CD4-positive, CD25-positive, alpha-beta regulatory T cell (primary cell): ENCODE measurements at regions not wholly inside any gene's neighbourhood (a gene's known extent, or its start where the extent isn't known, plus 50 kb on each side); places are given as distances from the start of the nearest gene placed in this dataset.

ENCODE experiments used
- ATAC-seq, 2 donors: fragments of 150-1000 bp; cut with Tn5 transposase; one replicate each; pipeline ENCODE4 v1.10.0; 2021; ENCODE audit warnings: low read depth in 2 of 2, moderate number of reproducible peaks in 2 of 2, moderate library complexity in 1 of 2
- DNase-seq, 3 donors: peaks; one replicate each; pipeline versions ENCODE4 v3.0.0 to v3.0.0-alpha.2; 2012 to 2022; ENCODE audit warnings: mixed read lengths in 1 of 3
- H3K27ac ChIP-seq: one replicate; pipeline ENCODE4 v1.7.0; 2013; ENCODE audit warnings: mild to moderate bottlenecking, low read length; ENCODE audit not compliant: insufficient read depth, poor library complexity, severe bottlenecking
- H3K27me3 ChIP-seq: one replicate; pipeline ENCODE4 v1.7.0; 2013; ENCODE audit warnings: low read length; ENCODE audit not compliant: control insufficient read depth, insufficient read depth
- H3K36me3 ChIP-seq: one replicate; pipeline ENCODE4 v1.7.0; 2013; ENCODE audit warnings: mild to moderate bottlenecking, low read length, moderate library complexity; ENCODE audit not compliant: control insufficient read depth, insufficient read depth
- H3K4me1 ChIP-seq: 2 replicates; pipeline ENCODE4 v1.7.0; 2013; ENCODE audit warnings: mild to moderate bottlenecking, low read length; ENCODE audit not compliant: insufficient read depth, control insufficient read depth, poor library complexity, severe bottlenecking
- H3K4me3 ChIP-seq: one replicate; pipeline ENCODE4 v1.7.0; 2013; ENCODE audit warnings: low read depth, mild to moderate bottlenecking, low read length, moderate library complexity
- H3K9me3 ChIP-seq, 2 experiments: 1 replicate in 1 of 2; 2 replicates in 1 of 2; pipeline ENCODE4 v1.7.0; 2013; ENCODE audit warnings: low read length in 2 of 2, mild to moderate bottlenecking in 1 of 2, moderate library complexity in 1 of 2; ENCODE audit not compliant: control insufficient read depth in 2 of 2
- H3K27ac Mint-ChIP-seq, 3 donors: one replicate each; pipeline ENCODE4 v1.8.0; 2020 to 2022; ENCODE audit warnings: mild to moderate bottlenecking in 3 of 3, mixed read lengths in 3 of 3, moderate library complexity in 2 of 3
- H3K27me3 Mint-ChIP-seq: one replicate; pipeline ENCODE4 v1.8.0; 2022; ENCODE audit warnings: mild to moderate bottlenecking, mixed read lengths
- H3K36me3 Mint-ChIP-seq: one replicate; pipeline ENCODE4 v1.8.0; 2020; ENCODE audit warnings: mixed read lengths
- H3K4me1 Mint-ChIP-seq, 4 donors: one replicate each; pipeline ENCODE4 v1.8.0; 2020 to 2022; ENCODE audit warnings: mixed read lengths in 4 of 4, mild to moderate bottlenecking in 1 of 4
- H3K4me3 Mint-ChIP-seq, 4 donors: one replicate each; pipeline ENCODE4 v1.8.0; 2020 to 2022; ENCODE audit warnings: mild to moderate bottlenecking in 4 of 4, mixed read lengths in 4 of 4, moderate library complexity in 3 of 4
- H3K9me3 Mint-ChIP-seq, 7 donors: one replicate each; pipeline ENCODE4 v1.8.0; 2020 to 2022; ENCODE audit warnings: mixed read lengths in 7 of 7, mild to moderate bottlenecking in 3 of 7, moderate library complexity in 2 of 7

GRCh38 chr2:2889141-2889540 is 488.5 kb downstream of the EIPR1 start:
- H3K9me3 Mint-ChIP-seq, result peaks cover 0 to 3% (median 0%) of the 10 kb centered on the region in 7 donors
- ATAC-seq (no peak), DNase-seq (no peak)
- Histone ChIP-seq H3K36me3 (no peaks in the 10 kb centered on the region), H3K27me3 (no peaks in the 10 kb centered on the region), H3K4me3 (no peak overlapping the region), H3K9me3 (no peaks in the 10 kb centered on the region), H3K27ac (no peak overlapping the region), H3K4me1 (no peaks in the 10 kb centered on the region)
- H3K4me3 Mint-ChIP-seq, result no peak overlapping the region
- no peaks in the 10 kb centered on the region for H3K36me3 Mint-ChIP-seq
- no peaks in the 10 kb centered on the region for H3K27me3 Mint-ChIP-seq
- no peaks in the 10 kb centered on the region for H3K4me1 Mint-ChIP-seq
- no peak overlapping the region for H3K27ac Mint-ChIP-seq

- no peaks in the 10 kb centered on the region for H3K9me3 ChIP-seq
- no peak for DNase-seq
- Mint-ChIP-seq H3K4me3 (no peak overlapping the region), H3K36me3 (no peaks in the 10 kb centered on the region), H3K27me3 (no peaks in the 10 kb centered on the region), H3K4me1 (no peaks in the 10 kb centered on the region), H3K9me3 (peaks cover 0 to 5% (median 2%) of the 10 kb centered on the region in 7 donors), H3K27ac (no peak overlapping the region)
- no peak for ATAC-seq
- no peak overlapping the region for H3K4me3 ChIP-seq
- H3K27me3 ChIP-seq, result no peaks in the 10 kb centered on the region
- H3K4me1 ChIP-seq, result no peaks in the 10 kb centered on the region
- H3K36me3 ChIP-seq, result no peaks in the 10 kb centered on the region
- no peak overlapping the region for H3K27ac ChIP-seq
Observed at GRCh38 chr2:2887772-2888387, 489.7 kb downstream of the EIPR1 start.

- Histone ChIP-seq H3K4me1 (no peaks in the 10 kb centered on the region), H3K27me3 (no peaks in the 10 kb centered on the region), H3K27ac (no peak overlapping the region), H3K9me3 (no peaks in the 10 kb centered on the region), H3K36me3 (no peaks in the 10 kb centered on the region), H3K4me3 (no peak overlapping the region)
- H3K4me3 Mint-ChIP-seq, result no peak overlapping the region
- no peak for ATAC-seq
- H3K4me1 Mint-ChIP-seq, result no peaks in the 10 kb centered on the region
- H3K36me3 Mint-ChIP-seq, result no peaks in the 10 kb centered on the region
- H3K27ac Mint-ChIP-seq, result no peak overlapping the region
- H3K27me3 Mint-ChIP-seq, result no peaks in the 10 kb centered on the region
- H3K9me3 Mint-ChIP-seq, result peaks cover 0 to 7% (median 1%) of the 10 kb centered on the region in 7 donors
- no peak for DNase-seq
Observed at GRCh38 chr2:2886922-2887321, 490.7 kb downstream of the EIPR1 start.

- no peak overlapping the region for H3K27ac ChIP-seq
- H3K4me1 ChIP-seq, result no peaks in the 10 kb centered on the region
- H3K36me3 Mint-ChIP-seq, result no peaks in the 10 kb centered on the region
- H3K9me3 Mint-ChIP-seq, result peaks cover 0 to 7% (median 0%) of the 10 kb centered on the region in 7 donors
- no peaks in the 10 kb centered on the region for H3K27me3 Mint-ChIP-seq
- no peaks in the 10 kb centered on the region for H3K36me3 ChIP-seq
- no peak overlapping the region for H3K4me3 Mint-ChIP-seq
- no peak for DNase-seq
- H3K27me3 ChIP-seq, result no peaks in the 10 kb centered on the region
- no peaks in the 10 kb centered on the region for H3K9me3 ChIP-seq
- ATAC-seq, result no peak
- H3K4me3 ChIP-seq, result no peak overlapping the region
- H3K4me1 Mint-ChIP-seq, result no peaks in the 10 kb centered on the region
- no peak overlapping the region for H3K27ac Mint-ChIP-seq
Observed at GRCh38 chr2:2881499-2881898, 496.1 kb downstream of the EIPR1 start.

GRCh38 chr2:2880938-2881337 is 496.7 kb downstream of the EIPR1 start:
- H3K27me3 Mint-ChIP-seq, result no peaks in the 10 kb centered on the region
- H3K9me3 ChIP-seq, result no peaks in the 10 kb centered on the region
- H3K4me1 ChIP-seq, result no peaks in the 10 kb centered on the region
- no peaks in the 10 kb centered on the region for H3K36me3 ChIP-seq
- ATAC-seq, result no peak
- no peak overlapping the region for H3K27ac ChIP-seq
- H3K27ac Mint-ChIP-seq, result no peak overlapping the region
- H3K4me3 Mint-ChIP-seq, result no peak overlapping the region
- no peak overlapping the region for H3K4me3 ChIP-seq
- peaks cover 0 to 7% (median 0%) of the 10 kb centered on the region in 7 donors for H3K9me3 Mint-ChIP-seq
- DNase-seq, result no peak
- H3K36me3 Mint-ChIP-seq, result no peaks in the 10 kb centered on the region
- H3K27me3 ChIP-seq, result no peaks in the 10 kb centered on the region
- no peaks in the 10 kb centered on the region for H3K4me1 Mint-ChIP-seq

- H3K4me1 Mint-ChIP-seq, result no peaks in the 10 kb centered on the region
- H3K27me3 ChIP-seq, result no peaks in the 10 kb centered on the region
- H3K9me3 ChIP-seq, result no peaks in the 10 kb centered on the region
- no peak overlapping the region for H3K4me3 Mint-ChIP-seq
- ATAC-seq, result no peak
- peaks cover 0 to 7% (median 0%) of the 10 kb centered on the region in 7 donors for H3K9me3 Mint-ChIP-seq
- no peaks in the 10 kb centered on the region for H3K36me3 Mint-ChIP-seq
- H3K4me3 ChIP-seq, result no peak overlapping the region
- no peak overlapping the region for H3K27ac Mint-ChIP-seq
- no peak for DNase-seq
- H3K27me3 Mint-ChIP-seq, result no peaks in the 10 kb centered on the region
- H3K36me3 ChIP-seq, result no peaks in the 10 kb centered on the region
- no peaks in the 10 kb centered on the region for H3K4me1 ChIP-seq
- H3K27ac ChIP-seq, result no peak overlapping the region
Observed at GRCh38 chr2:2879781-2880180, 497.8 kb downstream of the EIPR1 start.

- Mint-ChIP-seq H3K36me3 (no peaks in the 10 kb centered on the region), H3K4me3 (no peak overlapping the region), H3K27ac (no peak overlapping the region), H3K4me1 (no peaks in the 10 kb centered on the region), H3K27me3 (no peaks in the 10 kb centered on the region), H3K9me3 (peaks cover 0 to 7% (median 0%) of the 10 kb centered on the region in 7 donors)
- no peak for DNase-seq
- H3K36me3 ChIP-seq, result no peaks in the 10 kb centered on the region
- H3K9me3 ChIP-seq, result no peaks in the 10 kb centered on the region
- ATAC-seq, result no peak
- H3K27ac ChIP-seq, result no peak overlapping the region
- H3K27me3 ChIP-seq, result no peaks in the 10 kb centered on the region
- H3K4me3 ChIP-seq, result no peak overlapping the region
- H3K4me1 ChIP-seq, result no peaks in the 10 kb centered on the region
Observed at GRCh38 chr2:2879071-2879470, 498.5 kb downstream of the EIPR1 start.

GRCh38 chr2:2877427-2877826 is 500.2 kb downstream of the EIPR1 start:
- Histone ChIP-seq H3K4me3 (no peak overlapping the region), H3K27ac (no peak overlapping the region), H3K36me3 (no peaks in the 10 kb centered on the region), H3K27me3 (no peaks in the 10 kb centered on the region), H3K9me3 (no peaks in the 10 kb centered on the region), H3K4me1 (no peaks in the 10 kb centered on the region)
- no peaks in the 10 kb centered on the region for H3K36me3 Mint-ChIP-seq
- no peaks in the 10 kb centered on the region for H3K27me3 Mint-ChIP-seq
- ATAC-seq, result no peak
- H3K4me1 Mint-ChIP-seq, result no peaks in the 10 kb centered on the region
- no peak for DNase-seq
- H3K27ac Mint-ChIP-seq, result no peak overlapping the region
- H3K4me3 Mint-ChIP-seq, result no peak overlapping the region
- H3K9me3 Mint-ChIP-seq, result peaks cover 0 to 3% (median 0%) of the 10 kb centered on the region in 7 donors
